ENCODE measurements at regions not wholly inside any gene's neighbourhood (a gene's known extent, or its start where the extent isn't known, plus 50 kb on each side); places are given as distances from the start of the nearest gene placed in this dataset.
"Not testable (repeated sequence)": the region's sequence is repeated elsewhere in the genome, so short reads cannot be mapped to it uniquely, and the experiment has no call there.

DNA sequence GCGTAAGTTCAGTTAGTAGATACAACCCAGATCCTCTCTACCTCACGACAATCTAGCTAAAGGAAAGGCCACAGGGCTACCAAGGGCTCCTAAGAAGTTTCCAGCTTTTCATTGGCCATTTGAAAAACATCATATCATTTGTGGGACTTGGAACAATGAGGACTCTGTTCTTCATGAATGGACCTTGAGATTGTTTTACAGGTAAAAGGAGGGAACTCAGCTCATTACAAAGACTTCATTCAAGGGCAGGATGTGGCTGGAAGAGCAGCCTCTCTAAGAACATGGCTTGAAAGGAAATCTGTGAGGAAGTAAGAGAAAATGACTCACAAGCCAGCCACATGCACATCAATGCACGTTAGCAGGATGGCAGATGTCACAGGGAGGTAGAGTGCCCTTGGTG, 105.9 kb upstream of the SLC7A11 start:
- H3K4me1 ChIP-seq (ENCODE audit: insufficient read depth, insufficient read length) = no peaks in the 10 kb centered on the region
- no peak overlapping the region for H3K4me3 ChIP-seq (ENCODE audit: insufficient read length, low read depth)
- H3K9ac ChIP-seq (ENCODE audit: insufficient read length, low read depth) = no peak overlapping the region
- no peaks in the 10 kb centered on the region for H3K36me3 ChIP-seq (ENCODE audit: insufficient read depth, insufficient read length, low read length)
- DNase-seq (ENCODE audit: low read depth, low spot score) = no peak
- H3K27me3 ChIP-seq (ENCODE audit: insufficient read depth, insufficient read length) = no peaks in the 10 kb centered on the region
- TF ChIP-seq YY1 (IDR thresholded peaks at IDR 0.05; ENCODE audit: insufficient read depth, insufficient read length) = no peak
- no peak for TF ChIP-seq SUZ12 (IDR thresholded peaks at IDR 0.05; ENCODE audit: extremely low read depth, insufficient read depth, insufficient read length)
- TF ChIP-seq ZNF274 (IDR thresholded peaks at IDR 0.05; ENCODE audit: low read depth, low read length) = no peak
- no peaks in the 10 kb centered on the region for H3K9me3 ChIP-seq (ENCODE audit: insufficient read depth, low read length)

- TF ChIP-seq YY1 (IDR thresholded peaks at IDR 0.05; ENCODE audit: insufficient read depth, insufficient read length) = no peak
- TF ChIP-seq SUZ12 (IDR thresholded peaks at IDR 0.05; ENCODE audit: extremely low read depth, insufficient read depth, insufficient read length) = no peak
- no peak for TF ChIP-seq ZNF274 (IDR thresholded peaks at IDR 0.05; ENCODE audit: low read depth, low read length)
- no peak for DNase-seq (ENCODE audit: low read depth, low spot score)
- Histone ChIP-seq H3K4me3 (ENCODE audit: insufficient read length, low read depth) (no peak overlapping the region), H3K27me3 (ENCODE audit: insufficient read depth, insufficient read length) (no peaks in the 10 kb centered on the region), H3K9me3 (ENCODE audit: insufficient read depth, low read length) (no peaks in the 10 kb centered on the region), H3K4me1 (ENCODE audit: insufficient read depth, insufficient read length) (no peaks in the 10 kb centered on the region), H3K9ac (ENCODE audit: insufficient read length, low read depth) (no peak overlapping the region), H3K36me3 (ENCODE audit: insufficient read depth, insufficient read length, low read length) (no peaks in the 10 kb centered on the region)
These were observed 105.4 kb upstream of the SLC7A11 start for GRCh38 chr4:138347561-138347960.

- Histone ChIP-seq H3K4me3 (ENCODE audit: insufficient read length, low read depth) (no peak overlapping the region), H3K27me3 (ENCODE audit: insufficient read depth, insufficient read length) (no peaks in the 10 kb centered on the region), H3K36me3 (ENCODE audit: insufficient read depth, insufficient read length, low read length) (no peaks in the 10 kb centered on the region), H3K4me1 (ENCODE audit: insufficient read depth, insufficient read length) (no peaks in the 10 kb centered on the region), H3K9me3 (ENCODE audit: insufficient read depth, low read length) (no peaks in the 10 kb centered on the region), H3K9ac (ENCODE audit: insufficient read length, low read depth) (no peak overlapping the region)
- TF ChIP-seq SUZ12 (IDR thresholded peaks at IDR 0.05; ENCODE audit: extremely low read depth, insufficient read depth, insufficient read length) = no peak
- TF ChIP-seq YY1 (IDR thresholded peaks at IDR 0.05; ENCODE audit: insufficient read depth, insufficient read length) = no peak
- TF ChIP-seq ZNF274 (IDR thresholded peaks at IDR 0.05; ENCODE audit: low read depth, low read length) = no peak
- no peak for DNase-seq (ENCODE audit: low read depth, low spot score)
These were observed 102.7 kb upstream of the SLC7A11 start for GRCh38 chr4:138344851-138345250.

DNA sequence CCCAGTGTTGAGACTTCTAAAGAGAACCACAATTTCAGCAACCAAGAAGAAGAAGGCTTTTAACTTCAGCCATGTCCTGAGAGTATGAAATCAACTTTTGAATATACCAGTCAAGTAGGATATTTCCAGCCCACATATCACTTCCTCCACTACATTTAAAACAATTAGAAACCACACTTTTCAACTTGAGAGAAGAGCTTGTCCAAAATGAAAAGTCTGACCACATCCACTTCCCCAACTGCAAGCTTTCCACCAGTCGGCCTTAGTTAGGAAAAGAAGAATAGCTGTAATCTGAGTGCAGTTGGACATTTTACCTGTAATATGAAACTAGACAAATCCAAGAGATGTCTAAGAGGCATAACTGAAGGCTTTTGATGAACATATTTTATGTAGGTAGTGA, 101.9 kb upstream of the SLC7A11 start:
- Histone ChIP-seq H3K4me1 (ENCODE audit: insufficient read depth, insufficient read length) (no peaks in the 10 kb centered on the region), H3K9ac (ENCODE audit: insufficient read length, low read depth) (no peak overlapping the region), H3K4me3 (ENCODE audit: insufficient read length, low read depth) (no peak overlapping the region), H3K27me3 (ENCODE audit: insufficient read depth, insufficient read length) (no peaks in the 10 kb centered on the region), H3K9me3 (ENCODE audit: insufficient read depth, low read length) (no peaks in the 10 kb centered on the region), H3K36me3 (ENCODE audit: insufficient read depth, insufficient read length, low read length) (no peaks in the 10 kb centered on the region)
- no peak for TF ChIP-seq ZNF274 (IDR thresholded peaks at IDR 0.05; ENCODE audit: low read depth, low read length)
- no peak for TF ChIP-seq YY1 (IDR thresholded peaks at IDR 0.05; ENCODE audit: insufficient read depth, insufficient read length)
- TF ChIP-seq SUZ12 (IDR thresholded peaks at IDR 0.05; ENCODE audit: extremely low read depth, insufficient read depth, insufficient read length) = no peak
- DNase-seq (ENCODE audit: low read depth, low spot score) = no peak

DNA sequence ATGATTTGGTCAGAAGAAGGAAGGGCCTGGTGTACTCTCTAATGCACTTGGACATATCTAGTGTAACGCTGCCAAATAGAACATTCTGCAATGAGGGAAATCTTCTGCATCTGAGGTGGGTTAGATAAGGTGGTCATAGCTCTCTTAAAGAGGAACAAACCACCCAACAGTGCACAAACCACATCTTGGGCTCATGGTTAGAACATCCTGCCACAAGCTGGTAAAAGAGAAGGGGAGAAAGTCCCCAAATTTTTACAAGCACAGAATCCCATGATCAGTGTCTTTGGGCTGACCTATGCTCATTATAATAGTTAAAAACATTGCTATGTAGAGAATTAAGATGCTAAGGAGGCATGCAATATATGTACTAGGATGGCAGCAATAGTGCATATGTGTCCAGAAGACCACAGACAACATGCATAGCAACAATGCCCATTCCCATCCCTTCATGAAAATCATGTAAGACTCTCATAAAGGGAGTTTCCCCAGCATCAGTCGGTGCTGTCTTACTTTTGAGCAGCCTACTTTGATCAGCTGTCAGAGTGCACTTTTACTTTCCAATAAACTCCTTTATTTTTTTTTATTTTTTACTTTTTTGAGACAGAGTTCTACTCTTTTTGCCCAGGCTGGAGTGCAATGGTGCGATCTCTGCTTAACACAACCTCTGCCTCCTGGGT, 99.7 kb upstream of the SLC7A11 start:
- TF ChIP-seq YY1 (IDR thresholded peaks at IDR 0.05; ENCODE audit: insufficient read depth, insufficient read length) (no peak), ZNF274 (IDR thresholded peaks at IDR 0.05; ENCODE audit: low read depth, low read length) (no peak), SUZ12 (IDR thresholded peaks at IDR 0.05; ENCODE audit: extremely low read depth, insufficient read depth, insufficient read length) (no peak)
- Histone ChIP-seq H3K9me3 (ENCODE audit: insufficient read depth, low read length) (no peaks in the 10 kb centered on the region), H3K9ac (ENCODE audit: insufficient read length, low read depth) (no peak overlapping the region), H3K4me1 (ENCODE audit: insufficient read depth, insufficient read length) (no peaks in the 10 kb centered on the region), H3K4me3 (ENCODE audit: insufficient read length, low read depth) (no peak overlapping the region), H3K36me3 (ENCODE audit: insufficient read depth, insufficient read length, low read length) (no peaks in the 10 kb centered on the region), H3K27me3 (ENCODE audit: insufficient read depth, insufficient read length) (no peaks in the 10 kb centered on the region)
- DNase-seq (ENCODE audit: low read depth, low spot score) = no peak

- Histone ChIP-seq H3K27me3 (ENCODE audit: insufficient read depth, insufficient read length) (no peaks in the 10 kb centered on the region), H3K36me3 (ENCODE audit: insufficient read depth, insufficient read length, low read length) (no peaks in the 10 kb centered on the region), H3K9me3 (ENCODE audit: insufficient read depth, low read length) (no peaks in the 10 kb centered on the region), H3K4me1 (ENCODE audit: insufficient read depth, insufficient read length) (no peaks in the 10 kb centered on the region), H3K4me3 (ENCODE audit: insufficient read length, low read depth) (no peak overlapping the region), H3K9ac (ENCODE audit: insufficient read length, low read depth) (no peak overlapping the region)
- TF ChIP-seq YY1 (IDR thresholded peaks at IDR 0.05; ENCODE audit: insufficient read depth, insufficient read length) = no peak
- no peak for TF ChIP-seq ZNF274 (IDR thresholded peaks at IDR 0.05; ENCODE audit: low read depth, low read length)
- TF ChIP-seq SUZ12 (IDR thresholded peaks at IDR 0.05; ENCODE audit: extremely low read depth, insufficient read depth, insufficient read length) = no peak
- no peak for DNase-seq (ENCODE audit: low read depth, low spot score)
These were observed 96.7 kb upstream of the SLC7A11 start for GRCh38 chr4:138338840-138339239.

DNA sequence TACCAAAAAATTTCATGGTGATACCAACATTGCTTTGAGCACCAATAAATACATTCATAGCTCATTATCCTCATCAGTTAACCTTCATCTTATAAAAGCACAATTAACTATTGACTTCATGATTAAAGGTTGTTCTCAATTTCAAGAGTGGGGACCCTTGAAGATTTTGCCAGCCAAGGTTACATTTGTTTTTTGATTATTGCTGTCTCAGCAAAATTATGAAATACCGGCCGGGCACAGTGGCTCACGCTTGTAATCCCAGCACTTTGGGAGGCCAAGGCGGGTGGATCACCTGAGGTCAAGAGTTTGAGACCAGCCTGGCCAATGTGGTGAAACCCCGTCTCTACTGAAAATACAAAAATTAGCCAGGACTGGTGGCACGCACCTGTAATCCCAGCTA, 96.1 kb upstream of the SLC7A11 start:
- DNase-seq (ENCODE audit: low read depth, low spot score); H3K9me3 ChIP-seq (ENCODE audit: insufficient read depth, low read length); H3K4me3 ChIP-seq (ENCODE audit: insufficient read length, low read depth); H3K9ac ChIP-seq (ENCODE audit: insufficient read length, low read depth); H3K4me1 ChIP-seq (ENCODE audit: insufficient read depth, insufficient read length); H3K36me3 ChIP-seq (ENCODE audit: insufficient read depth, insufficient read length, low read length); H3K27me3 ChIP-seq (ENCODE audit: insufficient read depth, insufficient read length): not testable (repeated sequence)
